RWPE1 (cell line): ENCODE measurements at regions not wholly inside any gene's neighbourhood (a gene's known extent, or its start where the extent isn't known, plus 50 kb on each side); places are given as distances from the start of the nearest gene placed in this dataset.

ENCODE experiments used
- CTCF ChIA-PET: fragments of 350-600 bp; sonication (Branson Sonifier 250); formaldehyde crosslinking; extraction: SDS; loops from one replicate; lab custom pipeline; 2021; lab: Yijun Ruan, JAX
- POLR2A ChIA-PET: fragments of 400-600 bp; formaldehyde crosslinking; extraction: SDS; loops from one replicate; lab custom pipeline; 2020; ENCODE audit warnings: antibody characterized with exemption; ENCODE audit not compliant: low non-redundant PET; lab: Yijun Ruan, JAX
- DNase-seq: peaks from one replicate; pipeline ENCODE4 v3.0.0; 2012; ENCODE audit warnings: low spot score
- H3K27ac ChIP-seq: fragments of 450-650 bp; 2 replicates; pipeline ENCODE4 v1.5.1; 2017
- CTCF ChIP-seq: fragments of 450-650 bp; conservative IDR thresholded peaks from 2 replicates; pipeline ENCODE4 v1.5.1; 2017; ENCODE audit warnings: low read depth, mild to moderate bottlenecking

GRCh38 chr9:103261951-103262350 lies 266.8 kb downstream of the CYLC2 start:
- ChIA-PET CTCF (no interaction called here), POLR2A (no interaction called here)
- TF ChIP-seq CTCF = no peak
- no peak overlapping the region for H3K27ac ChIP-seq
- no peak for DNase-seq

- ChIA-PET CTCF (no interaction called here), POLR2A (no interaction called here)
- DNase-seq = no peak
- H3K27ac ChIP-seq = no peak overlapping the region
- TF ChIP-seq CTCF = no peak
Measured at GRCh38 chr9:103266064-103266463, 270.9 kb downstream of the CYLC2 start.

GRCh38 chr9:103277240-103277639 lies 282.1 kb downstream of the CYLC2 start:
- ChIA-PET CTCF (no interaction called here), POLR2A (no interaction called here)
- TF ChIP-seq CTCF = no peak

GRCh38 chr9:103281126-103281525 lies 286.0 kb downstream of the CYLC2 start:
- POLR2A ChIA-PET = no interaction called here

More at GRCh38 chr9:103277240-103277639, 282.1 kb downstream of the CYLC2 start:
- H3K27ac ChIP-seq = no peak overlapping the region
- DNase-seq = no peak

GRCh38 chr9:103287361-103287760 lies 292.2 kb downstream of the CYLC2 start:
- H3K27ac ChIP-seq = no peak overlapping the region
- DNase-seq = no peak
- TF ChIP-seq CTCF = no peak
- ChIA-PET POLR2A (no interaction called here), CTCF (no interaction called here)

More at GRCh38 chr9:103281126-103281525, 286.0 kb downstream of the CYLC2 start:
- no peak for TF ChIP-seq CTCF
- no peak for DNase-seq
- no peak overlapping the region for H3K27ac ChIP-seq
- CTCF ChIA-PET = interaction anchor here (1.2 kb wide), 2 partner anchors 16 to 39 kb away, joined by 4 read pairs; no protein-coding TSS in a partner anchor

- DNase-seq = no peak
- TF ChIP-seq CTCF = no peak
- ChIA-PET POLR2A (no interaction called here), CTCF (interaction anchor here (0.5 to 0.7 kb wide), 2 partner anchors 42 to 80 kb away, joined by 3 to 4 read pairs; no protein-coding TSS in a partner anchor)
- H3K27ac ChIP-seq = no peak overlapping the region
Measured at GRCh38 chr9:103296189-103296588, 301.1 kb downstream of the CYLC2 start.

- no peak for DNase-seq
- POLR2A ChIA-PET = no interaction called here
- no peak; the same call in 1 of the 2 replicates for TF ChIP-seq CTCF
- H3K27ac ChIP-seq = no peak overlapping the region
- CTCF ChIA-PET = no interaction called here
Measured at GRCh38 chr9:103301051-103301450, 305.9 kb downstream of the CYLC2 start.
